Pancreas (tissue), 10 donors: ENCODE measurements at regions not wholly inside any gene's neighbourhood (a gene's known extent, or its start where the extent isn't known, plus 50 kb on each side); places are given as distances from the start of the nearest gene placed in this dataset.

Experiments used
- ATAC-seq, 4 donors: fragments of 200-7000 bp; cut with Tn5 transposase; one replicate each; pipeline versions ENCODE4 v1.8.0 to v1.9.1; 2020; ENCODE audit warnings: mild to moderate bottlenecking in 4 of 4, moderate library complexity in 4 of 4
- DNase-seq, 6 donors: peaks; one replicate each; pipeline ENCODE4 v3.0.0-alpha.2; 2020
- FAIRE-seq: peaks from 2 replicates; lab custom pipeline; 2012; peaks lifted over from hg19 to GRCh38; lab: Jason Lieb, UNC
- H3K27ac ChIP-seq, 4 donors: fragments of 200-600 bp; sonication (generic); 1 replicate in 3 of 4; 2 replicates in 1 of 4; pipeline versions ENCODE4 v1.5.0 to v1.8.0; 2020
- H3K27me3 ChIP-seq, 4 donors: fragments of 200-600 bp; one replicate each; pipeline ENCODE4 v1.8.0; 2021
- H3K36me3 ChIP-seq, 3 donors: fragments of 200-600 bp; sonication (generic) in 1 of 3; one replicate each; pipeline versions ENCODE4 v1.5.0 to v1.8.0; 2020 to 2021
- H3K4me1 ChIP-seq, 3 donors: fragments of 200-600 bp; one replicate each; pipeline ENCODE4 v1.8.0; 2021
- H3K4me3 ChIP-seq, 4 donors: fragments of 200-600 bp; sonication (generic) in 2 of 4; one replicate each; pipeline versions ENCODE4 v1.5.0 to v1.8.0; 2020 to 2021
- H3K9me3 ChIP-seq, 4 donors: fragments of 200-600 bp; one replicate each; pipeline ENCODE4 v1.8.0; 2021
- CTCF ChIP-seq, 4 donors: fragments of 200-600 bp; sonication (generic) in 3 of 4; IDR thresholded peaks; one replicate each; pipeline versions ENCODE4 v1.5.0 to v1.8.0; 2021; ENCODE audit warnings: antibody characterized with exemption in 4 of 4
- WGBS, 2 donors: extraction: QIAGEN DNeasy Blood & Tissue Kit; methylation state at CpG; one replicate each; pipeline ENCODE4 v1.1.7; 2013; 5-methylcytosine and 5-hydroxymethylcytosine counted together
- intact Hi-C, 3 donors: fragments of 100-400 bp; cut with DNase I; formaldehyde crosslinking; loops; one replicate each; pipeline versions ENCODE4 v1.11.1 to v1.14.2; 2022
- donor health status: healthy with polysubstance abuse.
- donor health status: DM: no; HTN: no; CAD: no; lungs with moderate emphysema.
- donor health status: DM: no; HTN: no; CAD: no.
- donor health status: control.
- donor health status: control.
- donor health status: Bipolar disorder and iron deficiency.
- donor health status: DM: yes; HTN: yes; CAD: no.
- donor health status: DM: no; HTN: no; CAD: no.
- donor health status: DM: no; HTN: no; CAD: no.
- donor health status: DM: yes; HTN: yes; CAD: no.

DNA sequence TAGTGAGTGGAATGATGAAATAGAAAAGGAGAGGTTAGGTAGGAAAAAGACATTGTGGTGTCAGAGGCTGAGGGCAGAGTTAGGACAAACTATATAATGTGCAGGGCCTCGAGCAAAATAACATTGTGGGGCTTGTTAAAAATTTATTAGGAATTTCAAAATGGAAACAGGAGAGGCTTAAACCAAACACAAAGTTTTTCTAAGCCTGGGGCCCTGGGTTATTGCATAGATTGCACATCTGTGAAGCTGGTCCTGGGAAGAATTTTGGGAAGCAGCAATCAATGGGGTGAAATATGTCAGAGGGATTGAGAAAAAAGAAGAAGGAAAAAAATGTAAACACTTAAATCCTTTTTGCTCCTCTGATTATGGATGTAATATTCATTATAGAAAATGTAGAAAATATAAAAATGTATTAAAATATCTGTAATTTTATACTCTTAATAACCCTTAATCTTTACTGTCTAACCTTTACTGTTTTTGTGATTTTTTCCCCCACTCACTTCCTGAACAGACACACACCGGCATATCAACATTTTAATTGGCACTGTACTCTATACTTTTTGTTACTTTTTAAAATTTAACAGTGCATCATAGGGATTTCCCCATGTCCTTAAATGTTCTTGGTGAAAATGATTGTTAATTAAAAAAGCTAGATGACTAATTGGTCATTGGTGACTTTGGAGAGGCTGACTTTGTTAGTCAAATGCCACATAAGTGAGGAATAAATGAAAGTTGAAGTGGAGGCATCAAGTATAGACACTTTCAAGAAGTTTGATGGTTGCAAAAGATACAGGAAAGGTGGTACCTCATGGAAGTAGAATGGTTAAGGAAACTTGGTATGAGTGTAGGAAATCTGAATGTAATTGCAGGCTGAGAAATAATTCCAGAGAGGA is 183.4 kb downstream of the NFKBIZ start:
- WGBS, 2 donors, result 75 to 86% methylated on average over 2 of the region's 2 CpGs
- Histone ChIP-seq H3K36me3 (no peaks in the 10 kb centered on the region), H3K4me3 (no peak overlapping the region), H3K9me3 (no peaks in the 10 kb centered on the region), H3K4me1 (no peaks in the 10 kb centered on the region), H3K27me3 (no peaks in the 10 kb centered on the region), H3K27ac (no peak overlapping the region)
- intact Hi-C loops, result no loop called here
- TF ChIP-seq CTCF (IDR thresholded peaks at IDR 0.05), result no peak
- DNase-seq, result no peak
- ATAC-seq, result no peak
- no peak for FAIRE-seq

GRCh38 chr3:102034639-102035451 is 185.5 kb downstream of the NFKBIZ start:
- Histone ChIP-seq H3K27me3 (no peaks in the 10 kb centered on the region), H3K9me3 (no peaks in the 10 kb centered on the region), H3K4me1 (no peaks in the 10 kb centered on the region), H3K4me3 (no peak overlapping the region), H3K36me3 (no peaks in the 10 kb centered on the region), H3K27ac (no peak overlapping the region)
- FAIRE-seq (no peak), DNase-seq (no peak), ATAC-seq (no peak)
- intact Hi-C loops, result no loop called here
- TF ChIP-seq CTCF (IDR thresholded peaks at IDR 0.05), result no peak
- WGBS, 2 donors, result 86 to 96% methylated on average over 3 of the region's 3 CpGs

- no peak for TF ChIP-seq CTCF (IDR thresholded peaks at IDR 0.05)
- Histone ChIP-seq H3K9me3 (no peaks in the 10 kb centered on the region), H3K4me3 (no peak overlapping the region), H3K36me3 (no peaks in the 10 kb centered on the region), H3K27ac (no peak overlapping the region), H3K4me1 (no peaks in the 10 kb centered on the region), H3K27me3 (no peaks in the 10 kb centered on the region)
- intact Hi-C loops, result no loop called here
- no peak for FAIRE-seq
- 85 to 92% methylated on average over 2 of the region's 2 CpGs for WGBS, 2 donors
- no peak for ATAC-seq
- no peak for DNase-seq
Observed at GRCh38 chr3:102036017-102036416, 186.7 kb downstream of the NFKBIZ start.

DNA sequence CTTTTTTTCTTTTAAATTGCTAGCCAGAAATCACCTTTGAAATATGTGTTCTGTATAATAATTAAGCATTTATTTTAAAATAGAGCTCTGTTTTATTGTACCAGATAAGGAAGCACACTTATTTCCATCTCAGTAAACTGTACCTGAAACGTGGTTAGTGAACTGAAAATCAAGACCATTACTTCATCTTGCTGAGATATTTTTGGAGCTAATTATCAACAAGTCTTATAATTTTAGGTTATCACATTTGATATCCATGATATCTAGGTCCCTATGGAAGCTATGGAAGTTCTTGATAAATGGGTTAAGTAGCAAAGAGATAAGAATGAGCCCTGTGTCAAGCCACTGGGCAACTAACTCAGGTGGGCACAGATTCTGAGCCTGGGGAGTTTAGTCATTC is 187.2 kb downstream of the NFKBIZ start:
- Histone ChIP-seq H3K27me3 (no peaks in the 10 kb centered on the region), H3K4me3 (no peak overlapping the region), H3K4me1 (no peaks in the 10 kb centered on the region), H3K36me3 (no peaks in the 10 kb centered on the region), H3K9me3 (no peaks in the 10 kb centered on the region), H3K27ac (no peak overlapping the region)
- intact Hi-C loops, result no loop called here
- TF ChIP-seq CTCF (IDR thresholded peaks at IDR 0.05), result no peak
- WGBS, 2 donors, result 25 to 35% methylated on average over 1 of the region's 1 CpG
- DNase-seq, result no peak
- ATAC-seq, result no peak
- no peak for FAIRE-seq
